HepG2 (cell line): ENCODE measurements at regions not wholly inside any gene's neighbourhood (a gene's known extent, or its start where the extent isn't known, plus 50 kb on each side); places are given as distances from the start of the nearest gene placed in this dataset.

Source experiments
- ATAC-seq: fragments of 200-7000 bp; cut with Tn5 transposase; 3 replicates; pipeline ENCODE4 v1.9.1; 2020; ENCODE audit warnings: mild to moderate bottlenecking, moderate library complexity
- BruUV-seq: library from RNA; stranded (reverse); fragments of 400-500 nt; replicated peaks from 2 replicates; lab custom pipeline; 2021; lab: Mats Ljungman, UMichigan
- CTCF ChIA-PET: fragments of 300-600 bp; formaldehyde crosslinking; extraction: SDS; loops from one replicate; lab custom pipeline; 2021; ENCODE audit warnings: low total read pairs, inconsistent platforms, low intra/inter-chr PET ratio; lab: Yijun Ruan, JAX
- POLR2A ChIA-PET: fragments of 350-600 bp; sonication (Branson Sonifier 250); formaldehyde crosslinking; loops from one replicate; lab custom pipeline; 2020; ENCODE audit warnings: antibody characterized with exemption, inconsistent platforms; lab: Yijun Ruan, JAX
- DNase-seq: peaks from one replicate; pipeline ENCODE4 v3.0.0-alpha.2; 2015; ENCODE audit warnings: low spot score
- FAIRE-seq: peaks from 3 replicates; lab custom pipeline; 2011; peaks lifted over from hg19 to GRCh38; lab: Jason Lieb, UNC
- H2AFZ ChIP-seq: one replicate; pipeline ENCODE4 v1.6.1; 2011; ENCODE audit warnings: low read length, inconsistent platforms
- H3K27ac ChIP-seq: fragments of 300-600 bp; 3 replicates; pipeline ENCODE4 v1.8.0; 2011; ENCODE audit warnings: mixed run types, mild to moderate bottlenecking, mixed read lengths, low read length, inconsistent platforms; ENCODE audit not compliant: insufficient read depth; ENCODE audit errors: extremely low read length
- H3K27me3 ChIP-seq, 2 experiments: fragments of 200-600 bp in 1 of 2; 2 replicates in 1 of 2; 3 replicates in 1 of 2; pipeline versions ENCODE4 v1.6.0 to v1.8.0; 2011; ENCODE audit warnings: low read length in 2 of 2, mild to moderate bottlenecking in 2 of 2, moderate library complexity in 2 of 2, inconsistent platforms in 1 of 2; ENCODE audit not compliant: insufficient read depth in 2 of 2, control insufficient read depth in 1 of 2
- H3K36me3 ChIP-seq, 2 experiments: fragments of 200-600 bp in 1 of 2; replicated peaks in 1 of 2; 2 replicates in 1 of 2; 3 replicates in 1 of 2; pipeline versions ENCODE4 v1.5.1 to v1.8.0; 2011; ENCODE audit warnings: low read length in 2 of 2, inconsistent platforms in 1 of 2; ENCODE audit not compliant: insufficient read depth in 2 of 2, control insufficient read depth in 1 of 2
- H3K4me1 ChIP-seq: 2 replicates; pipeline ENCODE4 v1.5.1; 2012; ENCODE audit warnings: low read length, inconsistent platforms; ENCODE audit not compliant: insufficient read depth
- H3K4me2 ChIP-seq: 2 replicates; pipeline ENCODE4 v1.6.0; 2011; ENCODE audit warnings: low read depth, low read length, inconsistent platforms
- H3K4me3 ChIP-seq, 3 experiments: fragments of 200-600 bp in 1 of 3; sonication (generic), shearing (Covaris generic) in 1 of 3; replicated peaks in 1 of 3; 2 replicates each; pipeline ENCODE4 v1.5.1; 2011 to 2016; ENCODE audit warnings: low read length in 3 of 3, inconsistent platforms in 2 of 3, low read depth in 2 of 3, mild to moderate bottlenecking in 2 of 3, control low read depth in 1 of 3, mixed read lengths in 1 of 3; ENCODE audit not compliant: insufficient read depth in 1 of 3
- H3K79me2 ChIP-seq: one replicate; pipeline ENCODE4 v1.6.1; 2011; ENCODE audit warnings: low read length, inconsistent platforms; ENCODE audit not compliant: insufficient read depth
- H3K9ac ChIP-seq: 2 replicates; pipeline ENCODE4 v1.6.0; 2011; ENCODE audit warnings: mild to moderate bottlenecking, low read depth, low read length, inconsistent platforms; ENCODE audit not compliant: insufficient read depth
- H3K9me3 ChIP-seq: 2 replicates; pipeline ENCODE4 v1.5.1; 2012; ENCODE audit warnings: mild to moderate bottlenecking, low read length
- H4K20me1 ChIP-seq: 2 replicates; pipeline ENCODE4 v1.6.0; 2011; ENCODE audit warnings: inconsistent platforms, mild to moderate bottlenecking, low read length, moderate library complexity; ENCODE audit not compliant: insufficient read depth
- KDM2A ChIP-seq: sonication (generic); formaldehyde crosslinking; IDR thresholded peaks from 2 replicates; pipeline ENCODE4 v1.4.0; 2020; ENCODE audit warnings: low read depth, missing genetic modification reagents, borderline replicate concordance
- MBNL3 ChIP-seq: fragments of 250-450 bp; sonication (Bioruptor Pico); conservative IDR thresholded peaks from 2 replicates; pipeline ENCODE4 v1.8.0; 2022; ENCODE audit warnings: mild to moderate bottlenecking, inconsistent platforms
- PHF5A ChIP-seq: IDR thresholded peaks from one replicate; pipeline ENCODE4 v1.6.1; 2018; ENCODE audit warnings: low read depth, missing genetic modification reagents; ENCODE audit not compliant: unreplicated experiment
- POLR2AphosphoS5 ChIP-seq: IDR thresholded peaks from 2 replicates; pipeline ENCODE4 v1.6.1; 2012; ENCODE audit warnings: low read depth, low read length
- SALL1 ChIP-seq: sonication (generic); formaldehyde crosslinking; IDR thresholded peaks from 2 replicates; pipeline ENCODE4 v1.8.0; 2022; ENCODE audit warnings: mild to moderate bottlenecking, missing genetic modification reagents
- XRCC5 ChIP-seq: fragments of 200-400 bp; formaldehyde crosslinking; optimal IDR thresholded peaks from 2 replicates; pipeline ENCODE3; 2017; ENCODE audit warnings: mild to moderate bottlenecking, low read length
- ZBTB7B ChIP-seq: sonication (generic); formaldehyde crosslinking; IDR thresholded peaks from 2 replicates; pipeline ENCODE4 v1.4.0; 2020; ENCODE audit warnings: missing genetic modification reagents
- ZFP36L1 ChIP-seq: sonication (generic); formaldehyde crosslinking; IDR thresholded peaks from 2 replicates; pipeline ENCODE4 v1.8.0; 2022; ENCODE audit warnings: mild to moderate bottlenecking, missing genetic modification reagents, moderate library complexity
- ZNF136 ChIP-seq: sonication (generic); formaldehyde crosslinking; IDR thresholded peaks from 2 replicates; pipeline ENCODE4 v1.8.1; 2022; ENCODE audit warnings: low read depth, mild to moderate bottlenecking, moderate library complexity, missing genetic modification reagents
- ZNF337 ChIP-seq: sonication (generic); formaldehyde crosslinking; IDR thresholded peaks from 2 replicates; pipeline ENCODE4 v1.5.1; 2020; ENCODE audit warnings: missing genetic modification reagents, low read depth, mild to moderate bottlenecking, borderline replicate concordance
- ZNF432 ChIP-seq: sonication (generic); formaldehyde crosslinking; IDR thresholded peaks from 2 replicates; pipeline ENCODE4 v1.5.0; 2020; ENCODE audit warnings: missing genetic modification reagents, mild to moderate bottlenecking, borderline replicate concordance
- ZNF564 ChIP-seq: sonication (generic); formaldehyde crosslinking; IDR thresholded peaks from 2 replicates; pipeline ENCODE4 v1.8.1; 2023; ENCODE audit warnings: mild to moderate bottlenecking, missing genetic modification reagents
- ZNF674 ChIP-seq: sonication (generic); formaldehyde crosslinking; IDR thresholded peaks from 2 replicates; pipeline ENCODE4 v1.5.0; 2020; ENCODE audit warnings: low read depth, mild to moderate bottlenecking, missing genetic modification reagents
- WGBS: methylation state at CpG from one replicate; pipeline ENCODE4 v1.1.6; 2017; ENCODE audit warnings: low lambda C conversion rate; 5-methylcytosine and 5-hydroxymethylcytosine counted together
- in situ Hi-C: cut with HindIII; loops from 2 replicates; pipeline ENCODE4 v1.10.0; 2017; ENCODE audit warnings: low pct_unique_long_range_greater_than_20kb; ENCODE audit not compliant: extremely low pct_ligation_motif_present
- intact Hi-C: fragments of 100-400 bp; cut with micrococcal nuclease; formaldehyde crosslinking; loops from one replicate; pipeline ENCODE4 v1.10.0; 2022; ENCODE audit not compliant: unreplicated experiment
- TF ChIP-seq, protein P1 (sequence below): sonication (generic); formaldehyde crosslinking; IDR thresholded peaks from 2 replicates; pipeline ENCODE4 v1.4.0; 2020; ENCODE audit warnings: mild to moderate bottlenecking, missing genetic modification reagents

- intact Hi-C loops: no loop called here
- no peaks in the 10 kb centered on the region for H4K20me1 ChIP-seq
- TF ChIP-seq KDM2A (no peak), SALL1 (CRISPR knock-in tag) (no peak), ZFP36L1 (no peak), ZNF674 (no peak), ZNF432 (CRISPR knock-in tag) (no peak), XRCC5 (no peak), PHF5A (no peak), ZNF136 (CRISPR knock-in tag) (no peak), ZNF564 (CRISPR knock-in tag) (no peak), ZNF337 (CRISPR knock-in tag) (no peak), MBNL3 (no peak), POLR2AphosphoS5 (no peak), ZBTB7B (CRISPR knock-in tag) (no peak)
- TF ChIP-seq, protein P1, sequence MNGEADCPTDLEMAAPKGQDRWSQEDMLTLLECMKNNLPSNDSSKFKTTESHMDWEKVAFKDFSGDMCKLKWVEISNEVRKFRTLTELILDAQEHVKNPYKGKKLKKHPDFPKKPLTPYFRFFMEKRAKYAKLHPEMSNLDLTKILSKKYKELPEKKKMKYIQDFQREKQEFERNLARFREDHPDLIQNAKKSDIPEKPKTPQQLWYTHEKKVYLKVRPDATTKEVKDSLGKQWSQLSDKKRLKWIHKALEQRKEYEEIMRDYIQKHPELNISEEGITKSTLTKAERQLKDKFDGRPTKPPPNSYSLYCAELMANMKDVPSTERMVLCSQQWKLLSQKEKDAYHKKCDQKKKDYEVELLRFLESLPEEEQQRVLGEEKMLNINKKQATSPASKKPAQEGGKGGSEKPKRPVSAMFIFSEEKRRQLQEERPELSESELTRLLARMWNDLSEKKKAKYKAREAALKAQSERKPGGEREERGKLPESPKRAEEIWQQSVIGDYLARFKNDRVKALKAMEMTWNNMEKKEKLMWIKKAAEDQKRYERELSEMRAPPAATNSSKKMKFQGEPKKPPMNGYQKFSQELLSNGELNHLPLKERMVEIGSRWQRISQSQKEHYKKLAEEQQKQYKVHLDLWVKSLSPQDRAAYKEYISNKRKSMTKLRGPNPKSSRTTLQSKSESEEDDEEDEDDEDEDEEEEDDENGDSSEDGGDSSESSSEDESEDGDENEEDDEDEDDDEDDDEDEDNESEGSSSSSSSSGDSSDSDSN: no peak
- CTCF ChIA-PET: no interaction called here
- FAIRE-seq (no peak), ATAC-seq (no peak), DNase-seq (no peak)
- POLR2A ChIA-PET: no interaction called here
- in situ Hi-C loops: no loop called here
- no peak overlapping the region for H3K4me3 ChIP-seq
- no TSS peak for BruUV-seq
- no peak overlapping the region for H3K27ac ChIP-seq
- no peak overlapping the region for H3K4me2 ChIP-seq
- H2AFZ ChIP-seq: no peak overlapping the region
- H3K9me3 ChIP-seq: no peaks in the 10 kb centered on the region
- H3K79me2 ChIP-seq: no peaks in the 10 kb centered on the region
- no peaks in the 10 kb centered on the region for H3K36me3 ChIP-seq
- H3K4me1 ChIP-seq: no peaks in the 10 kb centered on the region
- no peak overlapping the region for H3K9ac ChIP-seq
- peaks cover under 1 to 14% of the 10 kb centered on the region in 2 experiments; a peak in 1 of 5 replicates for H3K27me3 ChIP-seq
- WGBS: 21% methylated on average over 6 of the region's 6 CpGs
Observed at GRCh38 chr14:65981192-65981843, 504.9 kb upstream of the CCDC196 start.
